ENCODE measurements at regions not wholly inside any gene's neighbourhood (a gene's known extent, or its start where the extent isn't known, plus 50 kb on each side); places are given as distances from the start of the nearest gene placed in this dataset.

- Histone ChIP-seq H3K4me2 (peak overlapping the region; percentile 24), H3K4me3 (no peak overlapping the region), H3K9me2 (replicated peaks; ENCODE audit: insufficient read depth) (no peaks in the 10 kb centered on the region), H3K4me1 (ENCODE audit: insufficient read depth) (peaks cover 17% of the 10 kb centered on the region), H3K27ac (no peak overlapping the region), H3K9me3 (ENCODE audit: low read depth) (no peaks in the 10 kb centered on the region), H3K27me3 (no peaks in the 10 kb centered on the region), H2AFZ (no peak overlapping the region), H3K79me2 (no peaks in the 10 kb centered on the region), H3K36me3 (replicated peaks; ENCODE audit: insufficient read depth, low read depth) (no peaks in the 10 kb centered on the region), H4K20me1 (ENCODE audit: insufficient read depth, poor library complexity, severe bottlenecking) (no peaks in the 10 kb centered on the region)
- WGBS (ENCODE audit: low lambda C conversion rate, missing lambda C conversion rate), result 53% methylated on average over 13 of the region's 13 CpGs
- TF ChIP-seq CTCF (IDR thresholded peaks at IDR 0.05; ENCODE audit: poor library complexity) (no peak), EZH2phosphoT487 (IDR thresholded peaks at IDR 0.05; ENCODE audit: low read depth, severe bottlenecking, unreplicated experiment) (no peak), EZH2 (IDR thresholded peaks at IDR 0.05; ENCODE audit: borderline replicate concordance) (no peak)
- DNase-seq (ENCODE audit: low spot score), result no peak
Observed at GRCh38 chr17:72349491-72349995, 228.7 kb downstream of the SOX9 start.

- H3K27me3 ChIP-seq, result no peaks in the 10 kb centered on the region
- no peak overlapping the region for H3K27ac ChIP-seq
- no peaks in the 10 kb centered on the region for H4K20me1 ChIP-seq (ENCODE audit: insufficient read depth, poor library complexity, severe bottlenecking)
- no peak for TF ChIP-seq CTCF (IDR thresholded peaks at IDR 0.05; ENCODE audit: poor library complexity)
- no peak for TF ChIP-seq EZH2 (IDR thresholded peaks at IDR 0.05; ENCODE audit: borderline replicate concordance)
- TF ChIP-seq EZH2phosphoT487 (IDR thresholded peaks at IDR 0.05; ENCODE audit: low read depth, severe bottlenecking, unreplicated experiment), result no peak
- no peaks in the 10 kb centered on the region for H3K36me3 ChIP-seq (replicated peaks; ENCODE audit: insufficient read depth, low read depth)
- no peak overlapping the region for H2AFZ ChIP-seq
- no peaks in the 10 kb centered on the region for H3K9me2 ChIP-seq (replicated peaks; ENCODE audit: insufficient read depth)
- WGBS (ENCODE audit: low lambda C conversion rate, missing lambda C conversion rate), result 93% methylated on average over 3 of the region's 3 CpGs
- peaks cover 17% of the 10 kb centered on the region for H3K4me1 ChIP-seq (ENCODE audit: insufficient read depth)
- H3K4me3 ChIP-seq, result no peak overlapping the region
- H3K4me2 ChIP-seq, result peak overlapping the region; percentile 24
- H3K79me2 ChIP-seq, result no peaks in the 10 kb centered on the region
- no peaks in the 10 kb centered on the region for H3K9me3 ChIP-seq (ENCODE audit: low read depth)
- DNase-seq (ENCODE audit: low spot score), result no peak
Observed at GRCh38 chr17:72350073-72350472, 229.3 kb downstream of the SOX9 start.

DNA sequence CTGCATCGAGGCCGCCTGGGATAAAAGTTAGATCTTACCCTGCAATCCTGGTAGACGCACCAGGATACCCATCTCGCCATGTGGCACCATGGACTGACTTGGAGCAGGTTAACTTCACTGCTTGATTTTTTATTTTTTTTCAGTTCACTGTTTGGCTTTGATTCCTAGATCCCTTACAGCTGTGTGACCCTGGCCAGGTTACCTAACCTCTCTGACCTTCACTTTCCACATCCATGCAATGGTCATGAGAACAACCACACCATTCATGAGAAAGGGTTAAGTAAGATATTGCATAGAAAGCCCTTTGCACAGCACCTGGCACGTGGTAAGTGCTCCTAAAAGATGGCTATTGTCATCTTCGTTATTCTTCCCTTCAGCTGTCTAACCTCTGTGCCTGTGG is 230.5 kb downstream of the SOX9 start:
- Histone ChIP-seq H3K4me1 (ENCODE audit: insufficient read depth) (peaks cover 17% of the 10 kb centered on the region), H3K9me3 (ENCODE audit: low read depth) (no peaks in the 10 kb centered on the region), H3K79me2 (no peaks in the 10 kb centered on the region), H2AFZ (no peak overlapping the region), H3K4me3 (no peak overlapping the region), H4K20me1 (ENCODE audit: insufficient read depth, poor library complexity, severe bottlenecking) (no peaks in the 10 kb centered on the region), H3K36me3 (replicated peaks; ENCODE audit: insufficient read depth, low read depth) (no peaks in the 10 kb centered on the region), H3K27ac (no peak overlapping the region), H3K4me2 (no peak overlapping the region), H3K27me3 (no peaks in the 10 kb centered on the region), H3K9me2 (replicated peaks; ENCODE audit: insufficient read depth) (no peaks in the 10 kb centered on the region)
- DNase-seq (ENCODE audit: low spot score), result no peak
- TF ChIP-seq EZH2 (IDR thresholded peaks at IDR 0.05; ENCODE audit: borderline replicate concordance) (no peak), CTCF (IDR thresholded peaks at IDR 0.05; ENCODE audit: poor library complexity) (no peak), EZH2phosphoT487 (IDR thresholded peaks at IDR 0.05; ENCODE audit: low read depth, severe bottlenecking, unreplicated experiment) (no peak)
- 97% methylated on average over 6 of the region's 6 CpGs for WGBS (ENCODE audit: low lambda C conversion rate, missing lambda C conversion rate)
